Testis (tissue), 2 donors: ENCODE measurements at regions not wholly inside any gene's neighbourhood (a gene's known extent, or its start where the extent isn't known, plus 50 kb on each side); places are given as distances from the start of the nearest gene placed in this dataset.

ENCODE experiments used
- POLR2A ChIP-seq: fragments of 450-650 bp; IDR thresholded peaks from one replicate; pipeline ENCODE4 v1.6.1; 2017; ENCODE audit warnings: antibody characterized with exemption, mild to moderate bottlenecking, moderate library complexity
- TF ChIP-seq, protein P1 (sequence below), 3 experiments: fragments of 450-650 bp in 2 of 3; fragments of 200-600 bp in 1 of 3; sonication (generic) in 1 of 3; IDR thresholded peaks; one replicate each; pipeline ENCODE4 v1.5.1; 2016 to 2019; ENCODE audit warnings: antibody characterized with exemption in 3 of 3, mild to moderate bottlenecking in 2 of 3, moderate library complexity in 1 of 3

DNA sequence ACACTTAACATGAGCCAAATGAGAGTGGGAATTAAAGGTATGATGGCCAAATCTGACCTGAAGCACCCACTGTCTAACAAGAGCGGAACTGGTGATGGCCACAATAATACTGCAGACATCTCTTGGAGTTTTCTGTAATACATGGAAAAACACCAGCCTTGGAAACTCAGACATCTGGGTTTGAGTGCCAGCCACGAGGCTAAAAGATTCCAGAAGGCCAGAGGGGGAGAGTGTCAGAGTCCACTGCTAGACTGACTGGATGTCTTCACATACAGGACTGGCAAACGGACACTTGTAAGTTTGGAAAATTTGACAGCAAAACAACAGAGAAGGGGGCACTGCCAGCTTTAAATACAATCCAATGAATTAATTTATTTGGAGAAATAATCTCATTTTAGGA is 175.1 kb downstream of the ADSS2 start:
- no peak for TF ChIP-seq POLR2A
- TF ChIP-seq, protein P1, sequence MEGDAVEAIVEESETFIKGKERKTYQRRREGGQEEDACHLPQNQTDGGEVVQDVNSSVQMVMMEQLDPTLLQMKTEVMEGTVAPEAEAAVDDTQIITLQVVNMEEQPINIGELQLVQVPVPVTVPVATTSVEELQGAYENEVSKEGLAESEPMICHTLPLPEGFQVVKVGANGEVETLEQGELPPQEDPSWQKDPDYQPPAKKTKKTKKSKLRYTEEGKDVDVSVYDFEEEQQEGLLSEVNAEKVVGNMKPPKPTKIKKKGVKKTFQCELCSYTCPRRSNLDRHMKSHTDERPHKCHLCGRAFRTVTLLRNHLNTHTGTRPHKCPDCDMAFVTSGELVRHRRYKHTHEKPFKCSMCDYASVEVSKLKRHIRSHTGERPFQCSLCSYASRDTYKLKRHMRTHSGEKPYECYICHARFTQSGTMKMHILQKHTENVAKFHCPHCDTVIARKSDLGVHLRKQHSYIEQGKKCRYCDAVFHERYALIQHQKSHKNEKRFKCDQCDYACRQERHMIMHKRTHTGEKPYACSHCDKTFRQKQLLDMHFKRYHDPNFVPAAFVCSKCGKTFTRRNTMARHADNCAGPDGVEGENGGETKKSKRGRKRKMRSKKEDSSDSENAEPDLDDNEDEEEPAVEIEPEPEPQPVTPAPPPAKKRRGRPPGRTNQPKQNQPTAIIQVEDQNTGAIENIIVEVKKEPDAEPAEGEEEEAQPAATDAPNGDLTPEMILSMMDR (IDR thresholded peaks at IDR 0.05), result no peak
